Bronchial epithelial cell (primary cell): ENCODE measurements at regions not wholly inside any gene's neighbourhood (a gene's known extent, or its start where the extent isn't known, plus 50 kb on each side); places are given as distances from the start of the nearest gene placed in this dataset.

Experiments
- DNase-seq: peaks from one replicate; pipeline ENCODE4 v3.0.0-alpha.2; 2010; ENCODE audit warnings: low read depth
- FAIRE-seq: peaks from 2 replicates; lab custom pipeline; 2011; peaks lifted over from hg19 to GRCh38; lab: Jason Lieb, UNC
- H3K27me3 ChIP-seq: 2 replicates; pipeline ENCODE4 v1.5.1; 2011; ENCODE audit warnings: low read length; ENCODE audit not compliant: control insufficient read depth, insufficient read depth
- H3K36me3 ChIP-seq: 2 replicates; pipeline ENCODE4 v1.5.1; 2011; ENCODE audit warnings: low read length; ENCODE audit not compliant: control insufficient read depth, insufficient read depth
- H3K4me3 ChIP-seq: 2 replicates; pipeline ENCODE4 v1.5.1; 2011; ENCODE audit warnings: mild to moderate bottlenecking, low read depth, low read length, control low read depth
- CTCF ChIP-seq: IDR thresholded peaks from 2 replicates; pipeline ENCODE4 v1.5.1; 2011; ENCODE audit warnings: mild to moderate bottlenecking, moderate library complexity, low read length, control low read depth, inconsistent platforms; ENCODE audit not compliant: insufficient read depth, severe bottlenecking

- no peaks in the 10 kb centered on the region for H3K27me3 ChIP-seq
- H3K4me3 ChIP-seq = no peak overlapping the region
- no peak for TF ChIP-seq CTCF
- DNase-seq (no peak), FAIRE-seq (no peak)
- H3K36me3 ChIP-seq = no peaks in the 10 kb centered on the region
Measured at GRCh38 chr1:102580806-102581205, 527.5 kb downstream of the COL11A1 start.

- H3K27me3 ChIP-seq = no peaks in the 10 kb centered on the region
- FAIRE-seq = no peak
- H3K4me3 ChIP-seq = no peak overlapping the region
- H3K36me3 ChIP-seq = no peaks in the 10 kb centered on the region
- TF ChIP-seq CTCF = no peak
- DNase-seq = no peak
Measured at GRCh38 chr1:102578804-102579203, 529.5 kb downstream of the COL11A1 start.

GRCh38 chr1:102572637-102573036 is 535.7 kb downstream of the COL11A1 start:
- DNase-seq = no peak
- H3K4me3 ChIP-seq = no peak overlapping the region
- no peaks in the 10 kb centered on the region for H3K36me3 ChIP-seq
- TF ChIP-seq CTCF = no peak
- no peak for FAIRE-seq
- no peaks in the 10 kb centered on the region for H3K27me3 ChIP-seq

- TF ChIP-seq CTCF = no peak
- Histone ChIP-seq H3K4me3 (no peak overlapping the region), H3K27me3 (no peaks in the 10 kb centered on the region), H3K36me3 (no peaks in the 10 kb centered on the region)
- FAIRE-seq (no peak), DNase-seq (no peak)
Measured at GRCh38 chr1:102566182-102566581, 542.1 kb downstream of the COL11A1 start.

GRCh38 chr1:102562380-102562779 is 545.9 kb downstream of the COL11A1 start:
- DNase-seq (no peak), FAIRE-seq (no peak)
- no peaks in the 10 kb centered on the region for H3K27me3 ChIP-seq
- H3K4me3 ChIP-seq = no peak overlapping the region
- no peaks in the 10 kb centered on the region for H3K36me3 ChIP-seq
- no peak for TF ChIP-seq CTCF

GRCh38 chr1:102550729-102551384 is 554.1 kb upstream of the OLFM3 start:
- peak; percentile 37 for TF ChIP-seq CTCF
- DNase-seq (peak; percentile 3), FAIRE-seq (no peak)
- no peak overlapping the region for H3K4me3 ChIP-seq
- no peaks in the 10 kb centered on the region for H3K36me3 ChIP-seq
- H3K27me3 ChIP-seq = no peaks in the 10 kb centered on the region
